ENCODE measurements at regions not wholly inside any gene's neighbourhood (a gene's known extent, or its start where the extent isn't known, plus 50 kb on each side); places are given as distances from the start of the nearest gene placed in this dataset.

GRCh38 chr13:63163903-63164302 lies 1748.3 kb upstream of the PCDH20 start:
- TF ChIP-seq CTCF (IDR thresholded peaks at IDR 0.05) (no peak), POLR2AphosphoS5 (IDR thresholded peaks at IDR 0.05) (no peak), POLR2A (IDR thresholded peaks at IDR 0.05) (no peak), EP300 (IDR thresholded peaks at IDR 0.05) (no peak)

All from suprapubic skin (tissue), 4 donors.